Activated CD8-positive, alpha-beta memory T cell treated with anti-CD3 and anti-CD28 coated beads, Interleukin-2, amount 50 U/mL, for 1 hour (primary cell): ENCODE measurements at regions not wholly inside any gene's neighbourhood (a gene's known extent, or its start where the extent isn't known, plus 50 kb on each side); places are given as distances from the start of the nearest gene placed in this dataset.

Experiments used
- DNase-seq: peaks from one replicate; pipeline ENCODE4 v3.0.0-alpha.2; 2020; ENCODE audit errors: extremely low read depth

GRCh38 chr6:14254505-14254904, 136.9 kb downstream of the CD83 start:
- no peak for DNase-seq

GRCh38 chr6:14255916-14256315, 138.3 kb downstream of the CD83 start:
- DNase-seq = no peak

GRCh38 chr6:14258117-14258516, 140.5 kb downstream of the CD83 start:
- no peak for DNase-seq

- DNase-seq = no peak
Observed at GRCh38 chr6:14258695-14259593, 141.4 kb downstream of the CD83 start.

- DNase-seq = no peak
Observed at GRCh38 chr6:14259594-14260152, 142.1 kb downstream of the CD83 start.

- DNase-seq = no peak
Observed at GRCh38 chr6:14260839-14261238, 143.3 kb downstream of the CD83 start.

GRCh38 chr6:14263881-14264424, 146.4 kb downstream of the CD83 start:
- DNase-seq = no peak

- no peak for DNase-seq
Observed at GRCh38 chr6:14265049-14266021, 147.8 kb downstream of the CD83 start.

- no peak for DNase-seq
Observed at GRCh38 chr6:14266266-14266665, 148.7 kb downstream of the CD83 start.

- no peak for DNase-seq
Observed at GRCh38 chr6:14267885-14268660, 150.5 kb downstream of the CD83 start.

- DNase-seq = no peak
Observed at GRCh38 chr6:14269436-14269835, 151.9 kb downstream of the CD83 start.

GRCh38 chr6:14270142-14270893, 152.7 kb downstream of the CD83 start:
- DNase-seq = no peak

- DNase-seq = peak; percentile 7
Observed at GRCh38 chr6:14270925-14271788, 153.6 kb downstream of the CD83 start.

GRCh38 chr6:14271789-14272736, 154.5 kb downstream of the CD83 start:
- DNase-seq = no peak

GRCh38 chr6:14272737-14273085, 155.1 kb downstream of the CD83 start:
- no peak for DNase-seq

GRCh38 chr6:14273191-14273590, 155.6 kb downstream of the CD83 start:
- DNase-seq = no peak

- no peak for DNase-seq
Observed at GRCh38 chr6:14274016-14274415, 156.4 kb downstream of the CD83 start.
